ENCODE measurements at regions not wholly inside any gene's neighbourhood (a gene's known extent, or its start where the extent isn't known, plus 50 kb on each side); places are given as distances from the start of the nearest gene placed in this dataset.

DNA sequence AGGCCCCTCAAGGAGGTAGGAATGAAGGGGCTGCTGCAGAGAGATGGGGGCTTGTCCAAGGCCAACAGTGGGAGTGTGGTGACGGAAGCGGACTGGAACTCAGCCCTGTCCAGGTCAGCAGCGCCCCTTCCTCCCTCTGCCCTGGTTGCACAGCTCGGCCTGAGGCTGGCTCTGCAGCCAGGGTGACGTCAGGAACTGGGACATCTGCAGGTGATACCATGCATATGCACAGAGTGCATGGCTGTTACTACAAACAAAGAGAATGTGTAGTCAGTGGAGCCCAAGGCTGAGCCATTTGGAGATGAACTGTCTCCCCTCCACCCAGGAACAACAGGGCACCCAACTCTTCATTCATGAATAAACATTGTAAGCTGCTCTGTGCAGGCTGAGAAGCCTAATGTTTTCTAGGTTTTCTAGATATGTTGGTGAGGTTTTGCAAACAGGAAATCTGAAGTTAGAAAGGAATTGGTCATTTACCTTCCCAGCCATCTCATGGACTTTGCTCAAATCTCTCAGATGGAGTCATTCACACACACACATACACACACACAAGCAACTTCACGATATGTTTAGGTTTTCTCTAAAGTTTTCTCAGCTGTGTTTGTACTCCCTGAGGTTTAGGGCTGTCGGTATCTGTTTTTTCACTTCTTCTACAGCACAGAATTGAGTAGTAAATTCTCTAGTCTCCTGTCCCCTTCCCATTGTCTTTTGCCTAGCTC, 117.2 kb downstream of the TLE3 start:
- DNase-seq: no peak

DNA sequence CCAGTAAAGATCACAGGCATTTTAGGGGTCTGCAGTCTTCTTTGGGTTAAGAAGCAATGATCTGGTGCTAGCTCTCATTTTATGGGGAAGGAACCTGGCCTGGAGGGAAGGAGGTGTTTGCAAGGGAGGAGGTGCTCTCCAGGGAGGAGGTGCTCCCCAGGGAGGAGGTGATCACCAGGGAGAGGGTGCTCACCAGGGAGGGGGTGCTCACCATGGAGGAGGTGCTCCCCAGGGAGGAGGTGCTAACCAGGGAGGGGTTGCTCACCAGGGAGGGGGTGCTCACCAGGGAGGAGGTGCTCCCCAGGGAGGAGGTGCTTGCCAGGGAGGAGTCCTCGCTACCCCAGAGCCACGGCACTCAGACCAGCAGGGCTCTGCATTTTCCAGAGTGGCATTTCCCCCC, 115.7 kb downstream of the TLE3 start:
- DNase-seq: no peak

DNA sequence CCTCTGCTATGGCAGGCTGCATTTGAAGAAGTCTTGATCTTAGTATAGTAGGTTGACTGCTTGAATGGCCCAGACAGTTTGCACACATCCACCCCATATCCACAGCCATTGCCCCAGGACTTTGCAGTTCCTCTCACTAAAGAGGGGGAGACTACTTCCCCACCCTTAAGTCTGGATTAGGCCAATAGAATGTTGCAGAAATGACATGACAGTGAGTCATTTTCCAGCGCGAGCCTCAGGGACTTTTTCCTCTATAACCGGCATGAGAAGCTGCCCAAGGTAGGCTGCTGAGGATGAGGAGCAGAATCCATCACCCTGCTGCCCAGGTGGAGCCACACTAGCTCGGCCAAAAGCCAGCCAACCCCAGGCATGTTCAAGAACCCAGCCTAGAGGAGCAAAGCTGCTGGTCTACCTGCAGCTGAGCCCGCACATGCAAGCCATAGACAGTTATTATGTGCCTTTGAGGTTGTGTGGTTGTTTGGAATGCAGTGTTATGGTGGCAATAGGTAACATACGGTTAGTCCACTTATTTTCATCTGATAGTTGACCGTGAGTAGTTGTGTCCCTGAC, 113.9 kb downstream of the TLE3 start:
- DNase-seq: no peak

GRCh38 chr15:69987492-69988489, 109.9 kb downstream of the TLE3 start:
- no peak for DNase-seq

DNA sequence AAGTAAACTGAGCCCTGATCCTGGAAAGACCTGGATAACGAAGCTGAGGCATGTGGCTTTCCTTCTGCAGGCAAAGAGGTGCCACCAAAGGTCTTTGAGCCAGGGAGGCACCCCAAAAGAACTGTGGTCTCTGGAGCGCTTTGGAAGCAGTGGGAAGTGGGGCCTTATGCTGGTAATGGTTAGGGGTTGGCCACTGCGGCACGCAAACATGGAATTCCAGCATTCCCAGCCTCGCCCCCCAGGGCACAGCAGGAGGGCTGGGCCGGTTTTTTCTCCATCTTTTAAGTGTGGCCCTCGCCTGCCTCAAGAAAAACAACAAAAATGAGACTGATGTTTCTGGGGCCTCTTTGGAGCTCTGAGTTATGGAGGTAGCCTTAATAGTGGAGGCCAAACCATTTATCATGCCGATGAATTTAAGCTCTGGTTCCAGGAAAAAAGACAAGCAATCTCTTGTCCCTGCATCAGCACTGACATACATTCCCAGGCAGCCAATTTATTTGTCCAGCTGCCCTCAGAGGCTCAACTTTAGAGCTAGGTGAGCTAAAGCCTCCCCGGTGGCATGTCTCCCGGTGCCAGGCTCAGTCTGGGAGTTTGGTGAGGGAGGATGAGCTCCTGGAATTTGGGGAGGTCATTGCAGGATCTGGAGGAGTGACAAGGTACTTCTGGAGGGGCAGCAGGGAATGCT, 109.0 kb downstream of the TLE3 start:
- DNase-seq: no peak

DNA sequence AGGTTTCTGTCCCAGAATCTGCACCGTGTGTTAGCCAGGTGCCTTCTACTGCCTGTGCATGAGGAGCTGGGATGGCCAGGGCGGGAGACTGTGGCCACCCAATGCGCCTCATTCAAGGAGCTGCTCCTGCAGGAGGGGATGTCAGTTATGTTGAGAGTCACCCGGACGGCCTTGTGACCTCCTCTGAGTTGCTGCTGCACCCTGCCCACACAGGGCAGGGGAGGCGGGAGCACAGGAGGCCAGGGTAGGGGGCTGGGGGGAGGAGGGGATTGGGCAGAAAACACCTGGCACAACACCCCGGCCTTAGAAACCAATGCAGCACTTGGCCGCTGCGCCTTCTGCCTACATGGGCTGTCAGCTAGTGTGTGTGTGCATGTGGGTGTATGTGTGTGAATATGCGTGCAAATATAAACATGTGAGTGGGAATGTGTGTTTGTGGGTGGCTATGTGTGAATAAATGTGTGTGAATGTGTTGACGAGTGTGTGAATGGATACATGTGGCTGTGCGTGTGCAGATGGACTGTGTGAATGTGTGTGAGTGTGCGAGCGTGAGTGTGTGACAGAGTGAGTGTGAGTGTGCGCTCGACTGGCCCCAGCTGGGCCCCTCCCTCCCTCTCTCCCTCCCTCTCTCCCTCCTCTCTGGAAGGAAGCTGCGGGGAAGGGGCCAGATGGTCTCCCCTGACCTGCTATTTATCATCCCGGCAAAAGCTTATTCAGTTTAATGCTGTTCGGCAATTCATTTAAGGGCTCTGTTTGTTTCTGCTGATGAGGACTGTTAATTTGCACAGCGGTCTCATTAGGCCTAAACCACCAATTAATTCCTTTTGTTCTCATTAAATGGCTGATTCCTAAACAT, 106.9 kb downstream of the TLE3 start:
- no peak for DNase-seq

DNA sequence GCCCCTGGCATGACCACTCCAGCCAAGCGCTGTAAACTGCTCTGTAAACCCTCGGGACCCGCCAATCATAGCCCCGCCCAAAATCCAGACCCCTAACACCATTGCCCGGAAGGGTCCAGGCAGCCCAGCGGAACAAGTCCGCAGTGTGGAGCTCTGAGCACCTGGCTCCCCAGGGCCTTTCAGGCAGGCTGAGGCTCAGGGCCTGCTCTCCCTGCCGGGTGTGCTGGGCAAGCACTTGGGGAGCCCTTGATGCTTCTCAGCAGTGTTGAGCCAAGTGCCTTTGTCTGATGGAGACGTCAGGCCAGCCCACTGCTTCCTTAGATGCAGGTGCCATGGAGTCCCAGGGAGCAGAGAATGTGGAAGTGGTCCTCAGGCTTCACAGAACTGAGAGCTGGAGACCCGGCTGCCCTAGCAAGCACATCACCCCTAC, 106.2 kb downstream of the TLE3 start:
- no peak for DNase-seq

GRCh38 chr15:69992348-69992747, 105.4 kb downstream of the TLE3 start:
- no peak for DNase-seq

DNA sequence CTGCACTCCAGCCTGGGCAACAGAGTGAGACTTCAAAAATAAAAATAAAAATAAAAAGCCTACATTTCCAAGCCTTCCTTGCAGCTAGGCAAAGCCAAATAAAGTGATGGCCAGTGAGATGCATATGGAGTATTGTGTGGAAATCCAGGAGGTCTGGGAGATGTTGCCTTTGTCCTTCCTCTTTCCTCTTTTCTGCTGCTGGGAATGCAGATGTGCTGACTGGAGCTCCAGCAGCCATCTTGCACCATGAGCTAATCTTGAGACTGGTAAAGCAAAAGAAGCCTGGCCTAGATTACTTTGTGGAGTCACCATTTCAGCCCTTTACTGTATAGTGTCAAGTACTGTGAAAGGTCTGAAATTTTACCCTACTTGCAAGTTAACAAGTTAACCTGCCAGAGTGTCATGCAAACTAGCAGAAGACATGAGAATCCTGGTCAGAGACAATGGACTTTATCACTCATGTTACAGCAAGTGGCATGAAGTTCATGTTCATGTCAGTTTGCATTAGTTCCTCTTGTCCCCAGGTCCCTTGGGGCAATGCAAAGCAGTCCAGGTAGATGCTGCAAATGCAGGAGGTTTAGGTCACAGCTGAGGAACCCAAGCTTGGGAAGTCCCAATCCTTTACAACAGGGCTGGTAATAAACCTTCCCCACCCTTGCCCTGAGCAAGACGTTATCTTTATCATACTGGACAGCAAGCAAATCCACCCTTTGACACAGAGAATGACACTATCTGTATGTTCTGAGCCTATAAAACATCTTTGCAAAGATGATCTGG, 103.1 kb downstream of the TLE3 start:
- no peak for DNase-seq

GRCh38 chr15:69996321-69997160, 101.2 kb downstream of the TLE3 start:
- no peak for DNase-seq

DNA sequence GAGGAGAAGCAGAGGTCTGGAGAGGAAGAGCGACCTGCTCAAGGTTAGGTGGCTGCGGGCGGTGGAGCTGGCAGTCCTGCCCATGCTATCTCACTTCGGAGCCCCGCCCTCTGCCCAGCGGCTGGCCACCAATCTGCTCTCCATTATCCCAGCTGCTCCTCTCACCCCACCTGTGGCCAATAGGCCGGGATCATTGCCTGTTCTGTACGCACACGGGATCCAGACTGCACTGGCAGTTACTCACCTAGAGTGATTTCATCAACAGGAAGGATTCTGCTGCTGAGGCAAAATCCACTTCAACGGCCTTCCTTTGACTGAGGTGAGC, 100.6 kb downstream of the TLE3 start:
- DNase-seq: no peak
